ENCODE measurements at regions not wholly inside any gene's neighbourhood (a gene's known extent, or its start where the extent isn't known, plus 50 kb on each side); places are given as distances from the start of the nearest gene placed in this dataset.

GRCh38 chr3:99031778-99032177 is 130.3 kb upstream of the DCBLD2 start:
- no peak for TF ChIP-seq EZH2phosphoT487 (IDR thresholded peaks at IDR 0.05; ENCODE audit: borderline replicate concordance)
- TF ChIP-seq, protein P1, sequence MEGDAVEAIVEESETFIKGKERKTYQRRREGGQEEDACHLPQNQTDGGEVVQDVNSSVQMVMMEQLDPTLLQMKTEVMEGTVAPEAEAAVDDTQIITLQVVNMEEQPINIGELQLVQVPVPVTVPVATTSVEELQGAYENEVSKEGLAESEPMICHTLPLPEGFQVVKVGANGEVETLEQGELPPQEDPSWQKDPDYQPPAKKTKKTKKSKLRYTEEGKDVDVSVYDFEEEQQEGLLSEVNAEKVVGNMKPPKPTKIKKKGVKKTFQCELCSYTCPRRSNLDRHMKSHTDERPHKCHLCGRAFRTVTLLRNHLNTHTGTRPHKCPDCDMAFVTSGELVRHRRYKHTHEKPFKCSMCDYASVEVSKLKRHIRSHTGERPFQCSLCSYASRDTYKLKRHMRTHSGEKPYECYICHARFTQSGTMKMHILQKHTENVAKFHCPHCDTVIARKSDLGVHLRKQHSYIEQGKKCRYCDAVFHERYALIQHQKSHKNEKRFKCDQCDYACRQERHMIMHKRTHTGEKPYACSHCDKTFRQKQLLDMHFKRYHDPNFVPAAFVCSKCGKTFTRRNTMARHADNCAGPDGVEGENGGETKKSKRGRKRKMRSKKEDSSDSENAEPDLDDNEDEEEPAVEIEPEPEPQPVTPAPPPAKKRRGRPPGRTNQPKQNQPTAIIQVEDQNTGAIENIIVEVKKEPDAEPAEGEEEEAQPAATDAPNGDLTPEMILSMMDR (conservative IDR thresholded peaks at IDR 0.05; ENCODE audit: low read length), result no peak
